Thyroid gland (tissue), 4 donors: ENCODE measurements at regions not wholly inside any gene's neighbourhood (a gene's known extent, or its start where the extent isn't known, plus 50 kb on each side); places are given as distances from the start of the nearest gene placed in this dataset. TPM values are rescaled to one million over a fixed set of nuclear protein-coding genes. Genes with fewer than 3 reads are reported as not detected.

Source experiments
- DNase-seq, 2 donors: peaks; one replicate each; pipeline ENCODE4 v3.0.0-alpha.2; 2019
- H3K27ac ChIP-seq, 3 donors: fragments of 200-600 bp; sonication (generic); 1 replicate in 2 of 3; 2 replicates in 1 of 3; pipeline ENCODE4 v1.5.1; 2016 to 2019; ENCODE audit warnings: mild to moderate bottlenecking in 1 of 3, moderate library complexity in 1 of 3
- H3K27me3 ChIP-seq: fragments of 200-600 bp; sonication (generic); one replicate; pipeline ENCODE4 v1.5.1; 2019
- H3K36me3 ChIP-seq, 2 donors: fragments of 200-600 bp; sonication (generic); one replicate each; pipeline ENCODE4 v1.5.1; 2016 to 2019
- H3K4me1 ChIP-seq, 2 donors: fragments of 200-600 bp; sonication (generic); one replicate each; pipeline ENCODE4 v1.5.1; 2017 to 2019
- H3K4me3 ChIP-seq, 3 donors: fragments of 200-600 bp; sonication (generic); replicated peaks in 1 of 3; 1 replicate in 2 of 3; 2 replicates in 1 of 3; pipeline ENCODE4 v1.5.1; 2016; ENCODE audit warnings: mild to moderate bottlenecking in 1 of 3
- H3K9me3 ChIP-seq: fragments of 200-600 bp; sonication (generic); one replicate; pipeline ENCODE4 v1.5.1; 2017
- POLR2A ChIP-seq, 2 donors: fragments of 450-650 bp; IDR thresholded peaks; one replicate each; pipeline ENCODE4 v1.6.1; 2017; ENCODE audit warnings: antibody characterized with exemption in 2 of 2, mild to moderate bottlenecking in 2 of 2, moderate library complexity in 1 of 2
- WGBS, 2 donors: methylation state at CpG; one replicate each; pipeline ENCODE4 v1.1.5; 2017; 5-methylcytosine and 5-hydroxymethylcytosine counted together
- intact Hi-C: fragments of 100-400 bp; cut with DNase I; formaldehyde crosslinking; loops from one replicate; pipeline ENCODE4 v1.15.1; 2023
- small RNA-seq: library from RNA; depleted of rRNA; stranded (forward); fragments of <200 nt; gene quantifications from one replicate; pipeline ENCODE3, GENCODE V24; 2016
- TF ChIP-seq, protein P1 (sequence below), 6 experiments: fragments of 200-600 bp in 3 of 6; fragments of 450-650 bp in 3 of 6; sonication (generic) in 3 of 6; IDR thresholded peaks; one replicate each; pipeline ENCODE4 v1.5.1; 2016 to 2019; ENCODE audit warnings: antibody characterized with exemption in 6 of 6, mild to moderate bottlenecking in 2 of 6, inconsistent platforms in 1 of 6, moderate library complexity in 1 of 6

DNA sequence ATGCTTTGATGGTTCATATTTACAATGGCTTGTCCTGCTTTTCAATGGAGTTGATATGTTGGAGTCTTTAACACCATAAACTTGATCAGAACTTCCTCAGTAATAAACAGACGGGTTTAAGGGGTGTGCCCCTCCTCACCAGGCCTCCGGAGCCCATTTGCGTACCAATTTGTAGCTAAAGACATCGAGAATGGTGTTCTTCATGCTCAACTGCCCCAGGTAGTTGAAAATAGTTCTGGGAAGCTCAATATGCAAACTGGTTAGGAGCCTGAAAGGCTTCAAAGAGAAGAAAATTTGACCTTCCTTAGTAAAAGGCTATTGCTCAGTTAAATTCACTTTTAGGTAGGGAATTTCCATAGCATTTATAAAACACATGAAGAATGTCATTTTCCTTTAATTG lies 68.1 kb upstream of the RRP15 start:
- no peak for DNase-seq
- no peak overlapping the region for H3K4me3 ChIP-seq
- H3K4me1 ChIP-seq, result no peaks in the 10 kb centered on the region
- no peaks in the 10 kb centered on the region for H3K36me3 ChIP-seq
- no peak overlapping the region for H3K27ac ChIP-seq
- TF ChIP-seq POLR2A (IDR thresholded peaks at IDR 0.05), result no peak
- TF ChIP-seq, protein P1, sequence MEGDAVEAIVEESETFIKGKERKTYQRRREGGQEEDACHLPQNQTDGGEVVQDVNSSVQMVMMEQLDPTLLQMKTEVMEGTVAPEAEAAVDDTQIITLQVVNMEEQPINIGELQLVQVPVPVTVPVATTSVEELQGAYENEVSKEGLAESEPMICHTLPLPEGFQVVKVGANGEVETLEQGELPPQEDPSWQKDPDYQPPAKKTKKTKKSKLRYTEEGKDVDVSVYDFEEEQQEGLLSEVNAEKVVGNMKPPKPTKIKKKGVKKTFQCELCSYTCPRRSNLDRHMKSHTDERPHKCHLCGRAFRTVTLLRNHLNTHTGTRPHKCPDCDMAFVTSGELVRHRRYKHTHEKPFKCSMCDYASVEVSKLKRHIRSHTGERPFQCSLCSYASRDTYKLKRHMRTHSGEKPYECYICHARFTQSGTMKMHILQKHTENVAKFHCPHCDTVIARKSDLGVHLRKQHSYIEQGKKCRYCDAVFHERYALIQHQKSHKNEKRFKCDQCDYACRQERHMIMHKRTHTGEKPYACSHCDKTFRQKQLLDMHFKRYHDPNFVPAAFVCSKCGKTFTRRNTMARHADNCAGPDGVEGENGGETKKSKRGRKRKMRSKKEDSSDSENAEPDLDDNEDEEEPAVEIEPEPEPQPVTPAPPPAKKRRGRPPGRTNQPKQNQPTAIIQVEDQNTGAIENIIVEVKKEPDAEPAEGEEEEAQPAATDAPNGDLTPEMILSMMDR (IDR thresholded peaks at IDR 0.05), result no peak
- H3K27me3 ChIP-seq, result peaks cover 4% of the 10 kb centered on the region
- WGBS, 2 donors, result 28 to 33% methylated on average over 4 of the region's 4 CpGs
- no peaks in the 10 kb centered on the region for H3K9me3 ChIP-seq
- intact Hi-C loops, result no loop called here

DNA sequence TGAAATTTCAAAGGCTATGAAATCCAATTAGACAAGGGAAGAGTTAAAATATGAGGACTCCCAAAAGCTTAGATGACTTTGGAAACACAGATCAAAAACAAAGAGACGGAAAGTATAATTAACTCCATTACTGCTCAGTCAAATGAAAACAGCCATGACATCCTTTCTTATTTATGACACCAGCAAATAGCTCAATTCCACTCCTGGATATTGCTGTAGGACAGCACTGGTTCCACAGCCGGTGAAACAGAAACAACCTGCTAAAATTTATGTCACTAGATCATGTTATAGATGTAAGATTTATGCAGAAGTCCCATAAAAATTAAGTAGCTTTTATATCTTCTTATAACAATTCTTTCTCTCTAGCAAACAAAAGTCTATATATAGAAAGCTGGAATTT lies 65.6 kb upstream of the RRP15 start:
- Histone ChIP-seq H3K4me3 (no peak overlapping the region), H3K4me1 (no peaks in the 10 kb centered on the region), H3K36me3 (no peaks in the 10 kb centered on the region), H3K9me3 (no peaks in the 10 kb centered on the region), H3K27ac (no peak overlapping the region), H3K27me3 (peaks cover 4% of the 10 kb centered on the region)
- intact Hi-C loops, result no loop called here
- no peak for TF ChIP-seq POLR2A (IDR thresholded peaks at IDR 0.05)
- TF ChIP-seq, protein P1 (IDR thresholded peaks at IDR 0.05), result no peak
- 64 to 74% methylated on average over 2 of the region's 2 CpGs for WGBS, 2 donors
- DNase-seq, result no peak

DNA sequence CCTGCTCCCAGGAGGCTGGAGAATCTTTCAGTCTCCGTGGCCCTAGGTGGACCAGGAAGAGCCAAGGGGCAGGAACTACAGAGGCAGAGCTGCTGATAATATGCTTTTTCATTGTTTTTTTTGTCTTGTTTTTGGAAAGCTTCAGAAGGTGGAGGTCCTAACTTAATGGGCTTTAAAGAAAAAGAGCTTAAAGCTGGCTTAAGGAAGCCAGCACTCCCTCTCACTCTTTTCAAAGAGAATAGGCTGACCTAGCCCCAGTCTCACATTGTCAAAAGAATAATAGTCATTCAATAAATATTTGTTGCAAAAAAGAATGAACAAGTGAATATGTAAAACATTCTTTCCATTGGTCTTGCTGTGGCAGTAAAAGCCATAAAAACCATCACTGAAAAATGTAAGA lies 61.0 kb upstream of the RRP15 start:
- Histone ChIP-seq H3K36me3 (no peaks in the 10 kb centered on the region), H3K4me3 (no peak overlapping the region), H3K27ac (no peak overlapping the region), H3K27me3 (peaks cover 4% of the 10 kb centered on the region), H3K9me3 (no peaks in the 10 kb centered on the region), H3K4me1 (no peaks in the 10 kb centered on the region)
- DNase-seq, result no peak
- intact Hi-C loops, result no loop called here
- TF ChIP-seq, protein P1 (IDR thresholded peaks at IDR 0.05), result no peak
- no peak for TF ChIP-seq POLR2A (IDR thresholded peaks at IDR 0.05)
- 38 to 45% methylated on average over 1 of the region's 1 CpG for WGBS, 2 donors

DNA sequence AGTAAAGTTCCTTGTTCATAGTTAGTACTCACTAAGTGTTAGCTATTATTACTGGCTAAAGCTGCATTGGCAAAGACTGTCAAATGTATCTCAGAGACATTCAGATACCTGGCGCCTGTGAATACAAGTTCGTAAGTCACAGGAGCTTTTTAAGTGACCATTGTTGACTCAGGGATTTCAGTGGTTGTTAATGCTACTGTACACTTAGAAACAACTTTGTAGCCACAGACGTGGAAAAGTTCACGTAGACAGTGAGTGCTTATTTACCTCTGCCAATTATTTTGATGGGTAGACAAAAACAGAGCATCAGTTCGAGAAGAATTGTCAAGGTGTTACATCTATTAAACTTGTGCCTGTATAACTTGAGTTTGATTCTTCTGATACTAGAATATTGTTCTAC lies 59.1 kb upstream of the RRP15 start:
- Histone ChIP-seq H3K4me1 (no peaks in the 10 kb centered on the region), H3K27me3 (no peaks in the 10 kb centered on the region), H3K9me3 (no peaks in the 10 kb centered on the region), H3K4me3 (no peak overlapping the region), H3K36me3 (no peaks in the 10 kb centered on the region), H3K27ac (no peak overlapping the region)
- 52% methylated on average over 5 of the region's 5 CpGs for WGBS, 2 donors
- intact Hi-C loops, result no loop called here
- DNase-seq, result no peak
- TF ChIP-seq, protein P1 (IDR thresholded peaks at IDR 0.05), result no peak
- TF ChIP-seq POLR2A (IDR thresholded peaks at IDR 0.05), result no peak

Small RNA genes in the stretch of these regions (small RNA-seq; reads per million reads assigned to genes)
- not detected for gene RNU1-141P
